WTC11 (cell line): ENCODE measurements at regions not wholly inside any gene's neighbourhood (a gene's known extent, or its start where the extent isn't known, plus 50 kb on each side); places are given as distances from the start of the nearest gene placed in this dataset.

Experiments used
- NR2C2 ChIP-seq: sonication (generic); formaldehyde crosslinking; IDR thresholded peaks from 2 replicates; pipeline ENCODE4 v1.8.0; 2022; ENCODE audit warnings: mild to moderate bottlenecking, missing genetic modification reagents
- SMAD3 ChIP-seq: sonication (generic); formaldehyde crosslinking; IDR thresholded peaks from 2 replicates; pipeline ENCODE4 v1.8.0; 2022; ENCODE audit warnings: missing genetic modification reagents, mild to moderate bottlenecking, borderline replicate concordance
- ZNF121 ChIP-seq: sonication (generic); formaldehyde crosslinking; IDR thresholded peaks from 2 replicates; pipeline ENCODE4 v1.8.0; 2023; ENCODE audit warnings: missing genetic modification reagents
- ZNF232 ChIP-seq: sonication (generic); formaldehyde crosslinking; IDR thresholded peaks from 2 replicates; pipeline ENCODE4 v1.8.0; 2022; ENCODE audit warnings: mild to moderate bottlenecking, missing genetic modification reagents
- TF ChIP-seq, protein P1 (sequence below): sonication (generic); formaldehyde crosslinking; IDR thresholded peaks from 2 replicates; pipeline ENCODE4 v1.8.1; 2022; ENCODE audit warnings: missing genetic modification reagents, borderline replicate concordance
- TF ChIP-seq, protein P2 (sequence below): fragments of 200-600 bp; IDR thresholded peaks from 2 replicates; pipeline ENCODE4 v1.8.0; 2022; ENCODE audit warnings: antibody characterized with exemption
- TF ChIP-seq, protein P3 (sequence below): sonication (generic); formaldehyde crosslinking; IDR thresholded peaks from 2 replicates; pipeline ENCODE4 v1.8.0; 2023; ENCODE audit warnings: missing genetic modification reagents
- TF ChIP-seq, protein P4 (sequence below): sonication (generic); formaldehyde crosslinking; IDR thresholded peaks from 2 replicates; pipeline ENCODE4 v1.8.1; 2023; ENCODE audit warnings: mild to moderate bottlenecking, missing genetic modification reagents
- TF ChIP-seq, protein P5 (sequence below): sonication (generic); formaldehyde crosslinking; IDR thresholded peaks from 2 replicates; pipeline ENCODE4 v1.8.1; 2022; ENCODE audit warnings: low read depth, missing genetic modification reagents, borderline replicate concordance

DNA sequence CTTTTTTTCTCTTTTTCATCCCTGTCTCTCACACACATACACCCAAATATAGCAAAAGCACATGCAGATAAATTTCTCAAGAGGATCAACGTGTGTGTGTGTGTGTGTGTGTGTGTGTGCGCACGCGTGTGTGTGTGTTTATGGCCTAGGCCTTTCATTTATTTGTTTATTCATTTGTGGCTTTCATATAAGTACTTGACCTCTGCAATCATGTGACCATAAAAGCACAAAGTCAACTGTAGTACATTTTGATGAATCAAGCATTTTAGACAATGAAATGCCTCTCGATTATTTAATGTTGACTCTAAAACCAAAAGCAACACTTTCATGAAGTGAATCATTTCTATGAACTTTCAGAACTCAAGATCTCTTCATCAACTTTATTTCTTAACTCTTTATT is 194.1 kb upstream of the ADGRL2 start:
- TF ChIP-seq ZNF121 (no peak), SMAD3 (no peak), ZNF232 (CRISPR knock-in tag) (no peak), NR2C2 (CRISPR knock-in tag) (no peak)
- TF ChIP-seq, protein P1, sequence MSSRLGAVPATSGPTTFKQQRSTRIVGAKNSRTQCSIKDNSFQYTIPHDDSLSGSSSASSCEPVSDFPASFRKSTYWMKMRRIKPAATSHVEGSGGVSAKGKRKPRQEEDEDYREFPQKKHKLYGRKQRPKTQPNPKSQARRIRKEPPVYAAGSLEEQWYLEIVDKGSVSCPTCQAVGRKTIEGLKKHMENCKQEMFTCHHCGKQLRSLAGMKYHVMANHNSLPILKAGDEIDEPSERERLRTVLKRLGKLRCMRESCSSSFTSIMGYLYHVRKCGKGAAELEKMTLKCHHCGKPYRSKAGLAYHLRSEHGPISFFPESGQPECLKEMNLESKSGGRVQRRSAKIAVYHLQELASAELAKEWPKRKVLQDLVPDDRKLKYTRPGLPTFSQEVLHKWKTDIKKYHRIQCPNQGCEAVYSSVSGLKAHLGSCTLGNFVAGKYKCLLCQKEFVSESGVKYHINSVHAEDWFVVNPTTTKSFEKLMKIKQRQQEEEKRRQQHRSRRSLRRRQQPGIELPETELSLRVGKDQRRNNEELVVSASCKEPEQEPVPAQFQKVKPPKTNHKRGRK: no peak
- TF ChIP-seq, protein P2, sequence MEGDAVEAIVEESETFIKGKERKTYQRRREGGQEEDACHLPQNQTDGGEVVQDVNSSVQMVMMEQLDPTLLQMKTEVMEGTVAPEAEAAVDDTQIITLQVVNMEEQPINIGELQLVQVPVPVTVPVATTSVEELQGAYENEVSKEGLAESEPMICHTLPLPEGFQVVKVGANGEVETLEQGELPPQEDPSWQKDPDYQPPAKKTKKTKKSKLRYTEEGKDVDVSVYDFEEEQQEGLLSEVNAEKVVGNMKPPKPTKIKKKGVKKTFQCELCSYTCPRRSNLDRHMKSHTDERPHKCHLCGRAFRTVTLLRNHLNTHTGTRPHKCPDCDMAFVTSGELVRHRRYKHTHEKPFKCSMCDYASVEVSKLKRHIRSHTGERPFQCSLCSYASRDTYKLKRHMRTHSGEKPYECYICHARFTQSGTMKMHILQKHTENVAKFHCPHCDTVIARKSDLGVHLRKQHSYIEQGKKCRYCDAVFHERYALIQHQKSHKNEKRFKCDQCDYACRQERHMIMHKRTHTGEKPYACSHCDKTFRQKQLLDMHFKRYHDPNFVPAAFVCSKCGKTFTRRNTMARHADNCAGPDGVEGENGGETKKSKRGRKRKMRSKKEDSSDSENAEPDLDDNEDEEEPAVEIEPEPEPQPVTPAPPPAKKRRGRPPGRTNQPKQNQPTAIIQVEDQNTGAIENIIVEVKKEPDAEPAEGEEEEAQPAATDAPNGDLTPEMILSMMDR: no peak
- TF ChIP-seq, protein P3, sequence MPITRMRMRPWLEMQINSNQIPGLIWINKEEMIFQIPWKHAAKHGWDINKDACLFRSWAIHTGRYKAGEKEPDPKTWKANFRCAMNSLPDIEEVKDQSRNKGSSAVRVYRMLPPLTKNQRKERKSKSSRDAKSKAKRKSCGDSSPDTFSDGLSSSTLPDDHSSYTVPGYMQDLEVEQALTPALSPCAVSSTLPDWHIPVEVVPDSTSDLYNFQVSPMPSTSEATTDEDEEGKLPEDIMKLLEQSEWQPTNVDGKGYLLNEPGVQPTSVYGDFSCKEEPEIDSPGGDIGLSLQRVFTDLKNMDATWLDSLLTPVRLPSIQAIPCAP (CRISPR knock-in tag): no peak
- TF ChIP-seq, protein P4, sequence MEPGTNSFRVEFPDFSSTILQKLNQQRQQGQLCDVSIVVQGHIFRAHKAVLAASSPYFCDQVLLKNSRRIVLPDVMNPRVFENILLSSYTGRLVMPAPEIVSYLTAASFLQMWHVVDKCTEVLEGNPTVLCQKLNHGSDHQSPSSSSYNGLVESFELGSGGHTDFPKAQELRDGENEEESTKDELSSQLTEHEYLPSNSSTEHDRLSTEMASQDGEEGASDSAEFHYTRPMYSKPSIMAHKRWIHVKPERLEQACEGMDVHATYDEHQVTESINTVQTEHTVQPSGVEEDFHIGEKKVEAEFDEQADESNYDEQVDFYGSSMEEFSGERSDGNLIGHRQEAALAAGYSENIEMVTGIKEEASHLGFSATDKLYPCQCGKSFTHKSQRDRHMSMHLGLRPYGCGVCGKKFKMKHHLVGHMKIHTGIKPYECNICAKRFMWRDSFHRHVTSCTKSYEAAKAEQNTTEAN: no peak
- TF ChIP-seq, protein P5, sequence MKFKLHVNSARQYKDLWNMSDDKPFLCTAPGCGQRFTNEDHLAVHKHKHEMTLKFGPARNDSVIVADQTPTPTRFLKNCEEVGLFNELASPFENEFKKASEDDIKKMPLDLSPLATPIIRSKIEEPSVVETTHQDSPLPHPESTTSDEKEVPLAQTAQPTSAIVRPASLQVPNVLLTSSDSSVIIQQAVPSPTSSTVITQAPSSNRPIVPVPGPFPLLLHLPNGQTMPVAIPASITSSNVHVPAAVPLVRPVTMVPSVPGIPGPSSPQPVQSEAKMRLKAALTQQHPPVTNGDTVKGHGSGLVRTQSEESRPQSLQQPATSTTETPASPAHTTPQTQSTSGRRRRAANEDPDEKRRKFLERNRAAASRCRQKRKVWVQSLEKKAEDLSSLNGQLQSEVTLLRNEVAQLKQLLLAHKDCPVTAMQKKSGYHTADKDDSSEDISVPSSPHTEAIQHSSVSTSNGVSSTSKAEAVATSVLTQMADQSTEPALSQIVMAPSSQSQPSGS: no peak
